Activated naive CD8-positive, alpha-beta T cell (primary cell): ENCODE measurements at regions not wholly inside any gene's neighbourhood (a gene's known extent, or its start where the extent isn't known, plus 50 kb on each side); places are given as distances from the start of the nearest gene placed in this dataset.

ENCODE experiments used
- H3K27ac Mint-ChIP-seq: one replicate; pipeline ENCODE4 v1.8.0; 2021; ENCODE audit warnings: mixed read lengths
- H3K27me3 Mint-ChIP-seq: one replicate; pipeline ENCODE4 v1.8.0; 2021; ENCODE audit warnings: mixed read lengths
- H3K36me3 Mint-ChIP-seq: one replicate; pipeline ENCODE4 v1.8.0; 2021; ENCODE audit warnings: mixed read lengths
- H3K4me1 Mint-ChIP-seq: one replicate; pipeline ENCODE4 v1.8.0; 2021; ENCODE audit warnings: low read depth, mixed read lengths
- H3K4me3 Mint-ChIP-seq: one replicate; pipeline ENCODE4 v1.8.0; 2021; ENCODE audit warnings: mild to moderate bottlenecking, mixed read lengths
- H3K9me3 Mint-ChIP-seq: one replicate; pipeline ENCODE4 v1.8.0; 2021; ENCODE audit warnings: low read depth, mixed read lengths

DNA sequence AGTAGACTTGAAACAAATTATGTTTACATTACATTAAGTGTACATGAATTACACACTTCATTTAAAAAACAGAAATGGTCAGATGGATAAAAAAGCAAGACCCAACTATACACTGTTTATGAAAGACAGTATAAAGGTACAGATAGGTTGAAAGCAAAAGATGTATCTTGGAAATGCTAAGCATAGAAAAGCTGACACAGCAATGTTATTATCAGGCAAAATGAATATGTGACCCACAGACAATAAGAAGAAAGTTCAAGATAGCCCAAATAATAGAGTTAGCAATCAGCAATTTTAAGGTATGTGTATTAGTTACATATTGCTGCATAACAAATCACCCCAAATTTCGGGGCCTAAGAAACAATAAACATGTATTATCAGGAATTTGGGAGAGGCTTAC lies 153.5 kb downstream of the DHRS2 start:
- peaks cover 7% of the 10 kb centered on the region for H3K27me3 Mint-ChIP-seq
- H3K4me3 Mint-ChIP-seq: no peak overlapping the region
- no peaks in the 10 kb centered on the region for H3K4me1 Mint-ChIP-seq
- no peaks in the 10 kb centered on the region for H3K9me3 Mint-ChIP-seq
- H3K36me3 Mint-ChIP-seq: no peaks in the 10 kb centered on the region
- H3K27ac Mint-ChIP-seq: no peak overlapping the region

DNA sequence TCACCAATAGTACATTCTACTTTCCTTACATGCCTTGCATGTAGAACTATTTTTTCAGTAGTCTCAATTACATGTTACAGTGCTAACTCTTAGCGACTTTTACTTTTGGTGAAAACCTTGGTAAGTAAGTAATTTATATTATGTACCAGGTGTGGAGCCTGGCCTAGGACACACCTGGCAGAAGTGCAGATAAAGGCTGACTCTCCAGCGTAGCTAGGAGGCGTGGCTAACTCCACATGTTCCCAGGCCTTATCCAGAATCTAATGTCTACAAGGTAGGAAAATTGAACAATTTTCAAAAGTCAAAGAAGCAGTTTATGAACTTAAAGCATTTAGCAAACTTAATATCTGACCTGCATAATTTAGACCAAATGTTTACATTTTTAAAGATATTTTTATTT lies 157.4 kb downstream of the DHRS2 start:
- Mint-ChIP-seq H3K4me1 (no peaks in the 10 kb centered on the region), H3K9me3 (no peaks in the 10 kb centered on the region), H3K36me3 (no peaks in the 10 kb centered on the region), H3K27ac (no peak overlapping the region), H3K27me3 (peaks cover 5% of the 10 kb centered on the region), H3K4me3 (no peak overlapping the region)

- Mint-ChIP-seq H3K36me3 (no peaks in the 10 kb centered on the region), H3K9me3 (peaks cover 11% of the 10 kb centered on the region), H3K27ac (no peak overlapping the region), H3K27me3 (peaks cover 14% of the 10 kb centered on the region), H3K4me1 (no peaks in the 10 kb centered on the region), H3K4me3 (no peak overlapping the region)
Measured at GRCh38 chr14:23800811-23801210, 152.8 kb upstream of the DHRS4 start.

- no peaks in the 10 kb centered on the region for H3K4me1 Mint-ChIP-seq
- H3K27ac Mint-ChIP-seq: no peak overlapping the region
- H3K9me3 Mint-ChIP-seq: peaks cover 13% of the 10 kb centered on the region
- H3K4me3 Mint-ChIP-seq: no peak overlapping the region
- H3K36me3 Mint-ChIP-seq: no peaks in the 10 kb centered on the region
- peaks cover 14% of the 10 kb centered on the region for H3K27me3 Mint-ChIP-seq
Measured at GRCh38 chr14:23801766-23802165, 151.8 kb upstream of the DHRS4 start.

DNA sequence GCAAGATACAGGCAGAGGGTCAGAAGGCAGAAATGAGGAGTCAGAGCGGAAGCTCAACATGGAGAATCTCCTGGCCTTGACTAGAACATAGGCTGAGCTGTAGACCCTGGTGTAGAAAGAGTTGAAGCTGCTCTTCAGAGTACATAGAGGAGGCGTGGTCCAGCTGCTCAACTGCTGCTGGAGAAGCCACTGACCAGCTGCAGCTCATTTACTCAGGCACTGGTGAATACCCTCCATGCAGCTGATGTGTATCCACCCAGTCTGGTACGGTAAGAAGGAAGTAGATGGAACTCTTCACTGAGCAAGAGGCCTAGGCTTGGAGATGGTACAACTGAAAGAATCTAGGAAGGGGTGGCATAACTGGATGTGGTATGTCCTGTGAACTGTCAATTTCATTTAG lies 148.8 kb upstream of the DHRS4 start:
- Mint-ChIP-seq H3K4me1 (no peaks in the 10 kb centered on the region), H3K27me3 (peaks cover 5% of the 10 kb centered on the region), H3K27ac (no peak overlapping the region)

DNA sequence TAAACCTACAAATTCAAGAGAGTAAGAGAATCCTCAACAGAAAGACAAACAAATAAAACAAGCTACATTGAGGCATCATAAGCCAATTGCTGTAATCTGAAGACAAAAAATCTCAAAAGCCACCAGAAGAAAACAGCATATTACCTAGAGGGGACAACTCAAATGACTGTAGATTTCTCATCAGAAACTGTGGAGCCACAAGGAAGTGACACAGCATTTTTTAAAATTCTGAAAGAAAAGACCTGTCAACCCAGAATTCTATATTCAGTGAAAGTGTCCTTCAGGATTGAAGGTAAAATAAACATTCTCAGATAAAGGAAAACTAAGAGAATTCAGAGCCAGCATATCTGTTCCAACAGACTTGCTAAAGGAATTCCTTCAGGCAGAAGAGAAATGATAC lies 147.8 kb upstream of the DHRS4 start:
- H3K4me3 Mint-ChIP-seq: no peak overlapping the region
- H3K4me1 Mint-ChIP-seq: no peaks in the 10 kb centered on the region
- peaks cover 13% of the 10 kb centered on the region for H3K9me3 Mint-ChIP-seq
- no peaks in the 10 kb centered on the region for H3K36me3 Mint-ChIP-seq
- peaks cover 4% of the 10 kb centered on the region for H3K27me3 Mint-ChIP-seq
- H3K27ac Mint-ChIP-seq: no peak overlapping the region

More for the DNA sequence above, 148.8 kb upstream of the DHRS4 start:
- Mint-ChIP-seq H3K36me3 (no peaks in the 10 kb centered on the region), H3K4me3 (no peak overlapping the region), H3K9me3 (peaks cover 13% of the 10 kb centered on the region)

DNA sequence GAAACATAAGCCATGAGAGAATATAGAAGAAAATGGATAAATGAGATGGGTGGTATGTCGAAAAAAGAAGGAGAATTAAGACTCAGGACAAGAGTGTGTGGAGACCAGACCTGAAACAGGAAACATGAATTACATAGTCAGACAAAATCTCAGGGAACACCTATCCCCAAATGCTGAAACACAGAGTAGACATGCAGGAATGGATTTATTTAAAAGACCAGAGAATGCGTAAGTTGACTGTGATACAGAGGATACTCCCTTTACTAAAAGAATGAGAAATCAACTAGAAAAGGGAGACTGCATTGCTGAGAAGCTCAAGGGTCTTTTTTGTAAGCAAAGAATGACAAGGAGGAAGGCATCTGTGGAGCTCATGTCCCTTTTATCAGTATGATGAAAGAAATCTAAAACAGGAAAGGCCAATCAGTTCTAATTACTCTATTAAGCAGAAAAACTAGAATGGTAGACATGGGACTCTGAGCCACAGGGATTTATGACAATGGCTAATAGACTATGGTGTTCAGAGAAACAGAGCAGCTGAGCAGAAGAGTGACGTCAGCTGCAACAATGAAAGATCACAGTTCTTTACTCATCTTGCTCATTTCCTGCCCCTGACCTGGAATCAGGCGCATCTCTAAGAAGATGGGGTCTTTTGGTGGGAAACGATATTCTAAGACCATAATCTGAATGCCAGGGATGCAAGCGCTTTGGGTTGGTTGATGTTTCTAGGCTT lies 138.9 kb upstream of the DHRS4 start:
- no peaks in the 10 kb centered on the region for H3K4me1 Mint-ChIP-seq
- no peaks in the 10 kb centered on the region for H3K9me3 Mint-ChIP-seq
- H3K27me3 Mint-ChIP-seq: no peaks in the 10 kb centered on the region
- H3K27ac Mint-ChIP-seq: no peak overlapping the region
- H3K36me3 Mint-ChIP-seq: no peaks in the 10 kb centered on the region
- H3K4me3 Mint-ChIP-seq: no peak overlapping the region

DNA sequence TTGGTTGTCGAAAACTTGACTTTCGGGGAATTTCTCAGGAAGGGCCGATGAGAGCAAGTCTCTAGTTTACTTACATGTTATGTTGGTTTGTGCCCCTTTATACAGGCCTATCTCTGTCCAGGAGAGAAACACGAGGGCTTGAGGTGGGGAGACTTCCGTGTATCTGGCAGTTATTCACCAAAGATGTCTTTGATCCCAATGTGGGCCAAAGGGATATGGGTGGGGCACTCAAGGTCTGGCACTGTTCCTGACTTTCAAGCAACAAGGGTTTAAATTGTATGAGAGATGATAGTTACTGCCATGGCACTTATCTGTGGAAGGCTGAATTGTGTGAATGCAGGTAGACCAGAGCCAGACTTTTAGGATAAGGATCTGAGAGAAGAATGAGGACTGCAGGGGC lies 137.2 kb upstream of the DHRS4 start:
- no peak overlapping the region for H3K4me3 Mint-ChIP-seq
- H3K4me1 Mint-ChIP-seq: no peaks in the 10 kb centered on the region
- no peak overlapping the region for H3K27ac Mint-ChIP-seq
- H3K36me3 Mint-ChIP-seq: no peaks in the 10 kb centered on the region
- no peaks in the 10 kb centered on the region for H3K27me3 Mint-ChIP-seq
- H3K9me3 Mint-ChIP-seq: no peaks in the 10 kb centered on the region

DNA sequence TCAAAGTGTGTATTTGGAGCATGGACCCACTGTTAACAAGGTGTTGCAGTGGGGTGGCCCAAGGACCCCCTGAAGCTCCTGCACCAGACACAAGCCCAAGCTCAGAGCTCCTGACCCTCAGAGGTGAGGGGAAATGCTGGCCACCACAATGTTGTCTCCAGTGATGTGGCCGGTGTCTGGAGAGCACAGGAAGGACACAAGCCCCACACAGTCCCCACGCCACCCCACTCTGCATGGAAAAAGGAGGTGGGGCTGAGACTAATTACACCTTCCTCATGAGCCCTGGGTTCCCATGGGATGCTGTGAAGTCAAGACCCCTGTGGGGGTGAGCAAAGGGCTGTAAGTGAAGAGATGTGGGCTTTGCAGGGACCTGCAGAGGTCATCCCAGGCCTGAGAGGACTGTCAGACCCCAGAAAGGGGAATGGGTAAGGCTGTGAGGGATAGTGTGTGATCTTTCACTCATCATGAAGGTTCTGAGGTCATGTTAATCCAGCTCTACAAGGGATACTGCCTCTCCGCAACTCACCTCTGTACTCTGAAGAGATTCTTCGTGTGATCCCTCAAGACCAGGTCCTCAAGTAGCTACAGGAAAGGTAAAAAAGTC lies 136.3 kb upstream of the DHRS4 start:
- H3K9me3 Mint-ChIP-seq: no peaks in the 10 kb centered on the region
- no peaks in the 10 kb centered on the region for H3K4me1 Mint-ChIP-seq
- H3K4me3 Mint-ChIP-seq: no peak overlapping the region
- no peak overlapping the region for H3K27ac Mint-ChIP-seq
- H3K36me3 Mint-ChIP-seq: no peaks in the 10 kb centered on the region
- H3K27me3 Mint-ChIP-seq: no peaks in the 10 kb centered on the region

DNA sequence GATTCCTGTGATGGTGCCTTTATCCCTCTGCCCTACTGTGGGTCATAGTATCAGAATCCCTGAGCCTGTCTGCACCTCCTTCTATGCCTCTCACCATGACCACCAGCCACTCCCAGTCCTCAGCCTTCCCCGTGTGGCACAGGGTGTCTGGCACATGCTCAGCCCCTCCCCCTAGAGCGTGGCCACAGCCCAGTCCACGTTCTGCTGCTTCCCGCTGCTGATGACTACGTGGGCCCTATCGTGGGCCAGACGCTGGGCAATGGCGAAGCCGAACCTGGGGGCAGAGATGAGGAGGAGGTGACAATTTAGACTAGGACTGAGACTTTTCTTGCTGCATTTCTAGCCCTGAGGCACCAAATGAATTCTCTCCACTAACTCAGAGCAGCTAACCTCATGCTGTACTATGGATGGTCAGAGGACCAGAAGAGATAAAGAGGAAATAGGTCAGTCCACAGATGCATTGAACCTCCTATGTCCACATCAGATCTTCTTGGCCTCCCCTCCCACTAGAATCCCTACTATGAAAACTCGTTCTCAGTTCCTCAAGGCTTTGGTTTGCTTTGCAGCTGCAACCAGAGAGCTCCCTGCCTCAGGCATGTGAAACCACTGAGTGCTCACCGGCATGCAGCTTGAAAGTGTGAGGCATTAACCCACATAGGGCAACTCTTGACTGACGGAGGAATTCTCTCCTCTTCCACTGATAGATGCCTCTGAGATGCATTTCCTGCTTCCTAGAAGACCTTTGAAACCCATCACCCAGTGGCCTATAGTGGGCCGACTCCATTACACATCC lies 126.3 kb upstream of the DHRS4 start:
- Mint-ChIP-seq H3K27ac (no peak overlapping the region), H3K36me3 (no peaks in the 10 kb centered on the region), H3K4me3 (no peak overlapping the region), H3K4me1 (peaks cover 2% of the 10 kb centered on the region), H3K27me3 (no peaks in the 10 kb centered on the region), H3K9me3 (no peaks in the 10 kb centered on the region)

GRCh38 chr14:23828001-23828400 lies 125.6 kb upstream of the DHRS4 start:
- H3K4me1 Mint-ChIP-seq: peaks cover 3% of the 10 kb centered on the region
- H3K27ac Mint-ChIP-seq: no peak overlapping the region
- no peaks in the 10 kb centered on the region for H3K36me3 Mint-ChIP-seq
- no peaks in the 10 kb centered on the region for H3K9me3 Mint-ChIP-seq
- H3K27me3 Mint-ChIP-seq: no peaks in the 10 kb centered on the region
- H3K4me3 Mint-ChIP-seq: no peak overlapping the region

- Mint-ChIP-seq H3K4me1 (peaks cover 3% of the 10 kb centered on the region), H3K27ac (no peak overlapping the region), H3K4me3 (no peak overlapping the region), H3K27me3 (no peaks in the 10 kb centered on the region), H3K9me3 (no peaks in the 10 kb centered on the region), H3K36me3 (no peaks in the 10 kb centered on the region)
Measured at GRCh38 chr14:23828616-23829015, 125.0 kb upstream of the DHRS4 start.

GRCh38 chr14:23829736-23830471 lies 123.7 kb upstream of the DHRS4 start:
- H3K4me1 Mint-ChIP-seq: peaks cover 3% of the 10 kb centered on the region
- no peaks in the 10 kb centered on the region for H3K9me3 Mint-ChIP-seq
- no peaks in the 10 kb centered on the region for H3K27me3 Mint-ChIP-seq
- H3K4me3 Mint-ChIP-seq: no peak overlapping the region
- H3K36me3 Mint-ChIP-seq: no peaks in the 10 kb centered on the region
- H3K27ac Mint-ChIP-seq: no peak overlapping the region

DNA sequence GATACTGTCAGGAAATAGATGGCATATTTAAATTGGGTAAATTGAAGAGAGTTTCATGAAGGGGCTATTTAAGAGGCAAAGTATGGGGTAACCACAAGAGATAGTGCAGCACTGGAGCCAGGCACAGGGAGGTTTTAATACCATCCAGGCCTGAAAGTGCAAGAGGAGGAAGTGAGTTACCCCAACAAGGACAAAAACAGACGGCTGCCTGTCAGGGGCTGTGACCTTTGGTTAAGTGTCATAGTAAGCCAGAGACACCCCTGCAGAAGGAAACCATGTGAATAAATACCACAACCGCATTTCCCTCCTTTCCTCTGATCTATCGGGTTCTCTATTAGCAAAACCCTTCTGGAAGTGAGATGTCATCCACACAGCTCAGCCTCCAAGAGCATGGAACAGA lies 122.0 kb upstream of the DHRS4 start:
- Mint-ChIP-seq H3K4me3 (no peak overlapping the region), H3K27ac (no peak overlapping the region), H3K4me1 (peaks cover 3% of the 10 kb centered on the region), H3K27me3 (no peaks in the 10 kb centered on the region), H3K36me3 (no peaks in the 10 kb centered on the region), H3K9me3 (no peaks in the 10 kb centered on the region)

GRCh38 chr14:23861666-23862065 lies 91.9 kb upstream of the DHRS4 start:
- H3K27me3 Mint-ChIP-seq: peaks cover 5% of the 10 kb centered on the region
- H3K4me3 Mint-ChIP-seq: no peak overlapping the region
- H3K27ac Mint-ChIP-seq: no peak overlapping the region
- H3K36me3 Mint-ChIP-seq: no peaks in the 10 kb centered on the region
- no peaks in the 10 kb centered on the region for H3K4me1 Mint-ChIP-seq
- no peaks in the 10 kb centered on the region for H3K9me3 Mint-ChIP-seq
